Thymus (tissue), 11 donors: ENCODE measurements at regions not wholly inside any gene's neighbourhood (a gene's known extent, or its start where the extent isn't known, plus 50 kb on each side); places are given as distances from the start of the nearest gene placed in this dataset.

Experiments used
- DNase-seq, 9 donors: peaks; one replicate each; pipeline ENCODE4 v3.0.0-alpha.2; 2013; ENCODE audit warnings: low spot score in 9 of 9, low read depth in 6 of 9, missing footprints in 1 of 9
- H3K27ac ChIP-seq, 2 donors: one replicate each; pipeline ENCODE4 v1.5.1; 2013; ENCODE audit warnings: control low read depth in 1 of 2, low read depth in 1 of 2, low read length in 1 of 2, mild to moderate bottlenecking in 1 of 2, moderate library complexity in 1 of 2
- H3K27me3 ChIP-seq, 2 donors: one replicate each; pipeline ENCODE4 v1.5.1; 2013; ENCODE audit warnings: low read length in 1 of 2; ENCODE audit not compliant: control insufficient read depth in 2 of 2, insufficient read depth in 1 of 2
- H3K36me3 ChIP-seq, 2 donors: one replicate each; pipeline ENCODE4 v1.5.1; 2013; ENCODE audit warnings: low read length in 1 of 2, mild to moderate bottlenecking in 1 of 2, moderate library complexity in 1 of 2; ENCODE audit not compliant: control insufficient read depth in 2 of 2, insufficient read depth in 2 of 2
- H3K4me1 ChIP-seq, 2 donors: one replicate each; pipeline ENCODE4 v1.5.1; 2013; ENCODE audit warnings: low read length in 2 of 2; ENCODE audit not compliant: control insufficient read depth in 2 of 2, insufficient read depth in 2 of 2
- H3K4me3 ChIP-seq, 2 donors: one replicate each; pipeline ENCODE4 v1.5.1; 2013; ENCODE audit warnings: low read length in 2 of 2, control low read depth in 1 of 2, mild to moderate bottlenecking in 1 of 2
- H3K9me3 ChIP-seq, 2 donors: one replicate each; pipeline ENCODE4 v1.5.1; 2013; ENCODE audit warnings: low read length in 1 of 2, mild to moderate bottlenecking in 1 of 2; ENCODE audit not compliant: control insufficient read depth in 2 of 2, insufficient read depth in 1 of 2
- WGBS: extraction: QIAGEN DNeasy Blood & Tissue Kit; methylation state at CpG from one replicate; pipeline ENCODE4 v1.1.7; 2013; 5-methylcytosine and 5-hydroxymethylcytosine counted together
- donor health status: healthy.

DNA sequence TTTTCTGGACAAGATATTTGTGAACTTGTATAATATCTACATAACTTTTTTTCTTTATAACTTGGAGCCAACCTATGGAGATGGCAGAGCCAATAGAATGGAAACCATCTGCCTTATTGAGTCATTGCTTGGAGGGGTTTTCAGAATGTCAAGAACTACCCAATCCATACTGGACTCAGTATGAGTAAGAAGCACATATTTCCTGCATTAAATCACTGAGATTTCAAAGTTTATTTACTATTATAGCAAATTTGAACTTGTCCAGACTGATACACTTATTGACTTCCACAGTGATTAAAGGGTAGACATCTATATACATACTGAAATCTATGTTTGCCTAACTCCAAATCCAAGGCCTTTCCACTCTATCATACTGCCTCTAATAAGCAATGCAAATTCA, 704.0 kb downstream of the KCNA4 start:
- no peaks in the 10 kb centered on the region for H3K4me1 ChIP-seq
- no peaks in the 10 kb centered on the region for H3K36me3 ChIP-seq
- no peak for DNase-seq
- H3K27ac ChIP-seq = no peak overlapping the region
- H3K9me3 ChIP-seq = no peaks in the 10 kb centered on the region
- no peaks in the 10 kb centered on the region for H3K27me3 ChIP-seq
- H3K4me3 ChIP-seq = no peak overlapping the region

- Histone ChIP-seq H3K27me3 (no peaks in the 10 kb centered on the region), H3K9me3 (no peaks in the 10 kb centered on the region), H3K4me1 (no peaks in the 10 kb centered on the region), H3K36me3 (no peaks in the 10 kb centered on the region), H3K27ac (no peak overlapping the region), H3K4me3 (no peak overlapping the region)
- WGBS = 75% methylated on average over 3 of the region's 3 CpGs
- DNase-seq = no peak
These were observed 706.0 kb downstream of the KCNA4 start for GRCh38 chr11:29310725-29311342.

- Histone ChIP-seq H3K36me3 (no peaks in the 10 kb centered on the region), H3K9me3 (no peaks in the 10 kb centered on the region), H3K4me3 (no peak overlapping the region), H3K27ac (no peak overlapping the region), H3K4me1 (no peaks in the 10 kb centered on the region), H3K27me3 (no peaks in the 10 kb centered on the region)
- DNase-seq = no peak
- 89% methylated on average over 1 of the region's 1 CpG for WGBS
These were observed 706.8 kb downstream of the KCNA4 start for GRCh38 chr11:29309992-29310391.

DNA sequence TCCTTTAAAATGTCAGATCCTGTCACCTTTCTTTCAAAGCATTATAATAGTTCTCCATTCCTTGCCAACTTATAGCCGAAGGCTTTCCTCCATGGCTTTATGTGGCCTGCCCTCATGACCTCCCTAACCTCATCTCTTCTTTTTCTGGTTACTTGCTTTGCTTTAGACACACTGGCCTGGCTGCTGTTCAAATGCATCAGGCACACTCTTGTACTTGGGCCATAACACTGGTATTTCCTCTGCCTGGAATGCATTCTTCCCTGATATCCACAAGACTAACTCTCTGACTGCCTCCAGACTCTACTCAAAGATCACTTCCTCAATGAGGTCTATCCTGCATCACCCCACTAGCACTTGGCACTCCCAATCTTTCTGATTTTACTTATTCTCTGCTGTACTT, 710.3 kb downstream of the KCNA4 start:
- WGBS = 92% methylated on average over 1 of the region's 1 CpG
- no peaks in the 10 kb centered on the region for H3K27me3 ChIP-seq
- DNase-seq = no peak

DNA sequence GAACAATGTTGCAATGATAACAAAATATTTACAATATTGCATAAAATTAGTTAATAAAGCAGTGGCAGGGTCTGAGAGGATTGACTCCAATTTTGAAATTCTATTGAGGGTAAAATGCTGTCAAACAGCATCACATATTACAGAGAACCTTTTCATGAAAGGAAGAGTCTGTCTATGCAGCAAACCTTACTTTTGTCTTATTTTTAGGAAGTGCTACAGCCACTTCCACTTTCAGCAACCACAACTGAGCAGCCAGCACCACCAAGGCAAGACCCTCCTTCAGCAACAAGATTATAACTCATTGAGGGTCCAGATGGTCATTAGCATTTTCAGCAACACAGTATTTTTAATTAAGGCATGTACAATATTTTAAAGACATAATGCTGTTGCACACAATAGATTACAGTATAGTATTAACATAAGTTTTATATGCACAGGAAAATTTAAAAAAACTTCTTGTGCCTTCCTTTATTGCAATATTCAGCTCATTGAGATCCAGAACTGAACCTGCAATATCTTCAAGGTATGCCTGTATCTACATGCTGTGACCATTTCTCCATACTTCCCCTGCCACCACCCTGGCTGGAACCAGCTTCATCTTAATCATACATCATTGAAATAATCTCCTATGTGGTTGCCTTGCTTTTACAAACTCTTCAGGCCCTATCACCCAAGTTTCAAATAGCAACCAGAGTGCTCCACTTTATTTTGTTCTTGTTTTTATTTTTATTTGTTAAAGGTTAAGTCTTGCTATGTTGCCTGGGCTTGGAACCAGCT, 711.2 kb downstream of the KCNA4 start:
- Histone ChIP-seq H3K27me3 (no peaks in the 10 kb centered on the region), H3K4me3 (no peak overlapping the region), H3K27ac (no peak overlapping the region), H3K9me3 (no peaks in the 10 kb centered on the region), H3K4me1 (no peaks in the 10 kb centered on the region), H3K36me3 (no peaks in the 10 kb centered on the region)
- DNase-seq = no peak

More for the DNA sequence above, 710.3 kb downstream of the KCNA4 start:
- H3K9me3 ChIP-seq = no peaks in the 10 kb centered on the region
- H3K27ac ChIP-seq = no peak overlapping the region
- H3K4me1 ChIP-seq = no peaks in the 10 kb centered on the region
- no peaks in the 10 kb centered on the region for H3K36me3 ChIP-seq
- no peak overlapping the region for H3K4me3 ChIP-seq

DNA sequence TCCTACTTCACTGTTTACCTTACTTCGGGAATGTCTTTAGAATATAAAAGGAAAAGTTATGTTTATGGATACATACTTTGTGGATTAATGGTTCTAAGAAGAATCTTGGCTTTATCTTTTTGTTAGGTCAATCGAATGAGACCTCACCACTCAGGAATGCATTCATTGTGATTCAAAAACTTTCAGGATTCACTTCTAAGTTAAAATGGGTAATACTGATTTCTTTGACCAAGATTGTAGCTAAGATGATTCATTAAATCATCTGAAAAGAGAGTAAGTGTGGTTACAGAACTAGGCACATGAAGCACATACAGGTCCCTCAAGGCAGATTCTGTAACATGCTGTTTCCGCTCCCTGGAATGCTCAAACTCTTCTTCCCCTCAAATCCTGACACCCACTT, 716.4 kb downstream of the KCNA4 start:
- Histone ChIP-seq H3K36me3 (no peaks in the 10 kb centered on the region), H3K9me3 (no peaks in the 10 kb centered on the region), H3K4me1 (no peaks in the 10 kb centered on the region), H3K27me3 (no peaks in the 10 kb centered on the region), H3K4me3 (no peak overlapping the region), H3K27ac (no peak overlapping the region)
- no peak for DNase-seq
- 87% methylated on average over 3 of the region's 3 CpGs for WGBS

DNA sequence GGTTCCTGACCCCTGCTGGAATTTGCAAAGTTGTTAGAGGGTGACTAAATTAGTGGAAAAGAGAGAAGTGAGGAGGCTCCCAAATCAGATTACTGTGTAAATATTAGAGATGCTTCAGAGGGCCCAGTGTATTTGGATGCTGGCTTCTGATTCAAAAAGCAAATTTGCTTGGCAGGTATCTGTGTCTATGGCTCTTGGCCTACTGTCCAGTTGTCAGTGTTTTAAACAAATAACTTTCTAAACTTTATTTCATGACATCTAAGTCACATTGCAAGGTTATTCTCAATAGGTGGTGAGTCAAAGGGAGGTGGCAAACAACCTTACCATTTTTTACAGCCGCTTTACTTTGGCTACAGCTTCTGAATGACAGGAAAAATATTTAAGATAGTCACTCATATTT, 720.1 kb downstream of the KCNA4 start:
- H3K4me1 ChIP-seq = no peaks in the 10 kb centered on the region
- no peaks in the 10 kb centered on the region for H3K36me3 ChIP-seq
- no peak overlapping the region for H3K27ac ChIP-seq
- 94% methylated on average over 1 of the region's 1 CpG for WGBS
- no peaks in the 10 kb centered on the region for H3K27me3 ChIP-seq
- no peak for DNase-seq
- no peaks in the 10 kb centered on the region for H3K9me3 ChIP-seq
- H3K4me3 ChIP-seq = no peak overlapping the region

DNA sequence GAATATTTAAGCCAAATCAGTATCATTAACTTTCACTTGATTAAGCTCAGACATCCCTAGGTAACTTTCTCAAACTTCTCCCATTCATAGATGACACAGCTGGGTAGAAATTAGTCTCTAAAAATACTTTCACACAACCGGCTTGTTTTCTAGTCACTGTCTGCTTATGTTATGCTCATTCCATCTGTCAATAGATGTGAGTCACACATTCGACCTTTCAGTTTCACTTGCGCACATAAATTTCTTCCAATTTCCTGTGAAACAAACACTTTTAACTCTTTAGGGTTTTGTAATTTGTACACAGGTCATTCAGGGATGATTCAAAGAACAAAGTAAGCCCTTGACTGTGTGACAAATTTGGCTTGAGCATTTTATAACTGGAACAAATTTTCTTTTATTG, 723.0 kb downstream of the KCNA4 start:
- no peaks in the 10 kb centered on the region for H3K27me3 ChIP-seq
- H3K27ac ChIP-seq = no peak overlapping the region
- H3K4me3 ChIP-seq = no peak overlapping the region
- no peaks in the 10 kb centered on the region for H3K9me3 ChIP-seq
- DNase-seq = no peak
- 54% methylated on average over 3 of the region's 3 CpGs for WGBS
- H3K36me3 ChIP-seq = no peaks in the 10 kb centered on the region
- no peaks in the 10 kb centered on the region for H3K4me1 ChIP-seq

GRCh38 chr11:29282088-29282487, 734.7 kb downstream of the KCNA4 start:
- Histone ChIP-seq H3K4me3 (no peak overlapping the region), H3K4me1 (no peaks in the 10 kb centered on the region), H3K9me3 (no peaks in the 10 kb centered on the region), H3K27ac (no peak overlapping the region), H3K36me3 (no peaks in the 10 kb centered on the region), H3K27me3 (no peaks in the 10 kb centered on the region)
- WGBS = 81% methylated on average over 2 of the region's 2 CpGs
- DNase-seq = no peak
